ENCODE measurements at regions not wholly inside any gene's neighbourhood (a gene's known extent, or its start where the extent isn't known, plus 50 kb on each side); places are given as distances from the start of the nearest gene placed in this dataset.

DNA sequence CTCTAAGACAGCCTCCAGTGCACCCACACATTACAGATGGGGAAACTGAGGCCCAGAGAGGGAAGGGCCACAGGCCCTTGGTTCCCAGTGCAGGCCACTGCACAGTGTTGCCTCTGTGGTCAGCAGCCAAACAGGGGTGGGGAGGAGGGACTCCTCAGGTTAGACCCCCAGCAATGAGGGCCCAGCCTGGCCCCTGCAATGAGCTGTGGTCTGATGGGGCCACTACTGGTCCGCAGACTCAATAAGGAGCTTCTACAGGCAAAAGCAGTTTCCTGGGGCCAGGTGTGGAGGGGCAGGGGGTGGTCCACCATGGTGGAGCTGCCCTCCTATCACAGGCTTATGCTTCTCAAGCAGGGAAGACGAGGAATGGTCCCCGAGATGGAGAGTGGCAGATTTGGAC, 87.6 kb downstream of the HS1BP3 start:
- Mint-ChIP-seq H3K36me3 (ENCODE audit: low read depth) (no peaks in the 10 kb centered on the region), H3K27ac (no peak overlapping the region), H3K27me3 (ENCODE audit: insufficient read depth) (peaks cover 15% of the 10 kb centered on the region), H3K4me3 (no peak overlapping the region), H3K4me1 (ENCODE audit: low read depth) (no peaks in the 10 kb centered on the region), H3K9me3 (no peaks in the 10 kb centered on the region)
- no peak for DNase-seq (ENCODE audit: low spot score)
- intact Hi-C loops (cut with micrococcal nuclease), result no loop called here

DNA sequence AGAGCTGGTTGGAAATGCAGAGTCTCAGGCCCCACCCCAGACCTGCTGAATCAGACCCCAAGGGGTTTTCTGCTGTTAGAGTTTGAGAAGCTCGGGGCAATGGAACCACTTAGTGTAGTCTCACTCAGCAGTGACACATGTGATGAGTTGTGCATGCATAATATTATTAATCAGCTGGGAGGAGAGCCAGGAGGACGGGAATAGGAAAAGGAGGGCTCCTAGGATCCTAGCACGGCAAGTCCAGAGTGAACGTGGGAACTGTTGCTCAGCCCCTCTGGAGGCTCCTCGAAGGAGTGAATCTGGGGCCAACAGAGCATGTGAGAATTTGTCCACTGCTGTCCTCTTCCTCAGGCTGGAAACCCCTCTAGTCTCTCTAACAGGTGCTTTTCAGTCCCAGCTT, 87.1 kb downstream of the HS1BP3 start:
- no peak for DNase-seq (ENCODE audit: low spot score)
- no peaks in the 10 kb centered on the region for H3K36me3 Mint-ChIP-seq (ENCODE audit: low read depth)
- H3K4me1 Mint-ChIP-seq (ENCODE audit: low read depth), result no peaks in the 10 kb centered on the region
- peaks cover 15% of the 10 kb centered on the region for H3K27me3 Mint-ChIP-seq (ENCODE audit: insufficient read depth)
- H3K4me3 Mint-ChIP-seq, result no peak overlapping the region
- H3K9me3 Mint-ChIP-seq, result no peaks in the 10 kb centered on the region
- no peak overlapping the region for H3K27ac Mint-ChIP-seq
- intact Hi-C loops (cut with micrococcal nuclease), result no loop called here

DNA sequence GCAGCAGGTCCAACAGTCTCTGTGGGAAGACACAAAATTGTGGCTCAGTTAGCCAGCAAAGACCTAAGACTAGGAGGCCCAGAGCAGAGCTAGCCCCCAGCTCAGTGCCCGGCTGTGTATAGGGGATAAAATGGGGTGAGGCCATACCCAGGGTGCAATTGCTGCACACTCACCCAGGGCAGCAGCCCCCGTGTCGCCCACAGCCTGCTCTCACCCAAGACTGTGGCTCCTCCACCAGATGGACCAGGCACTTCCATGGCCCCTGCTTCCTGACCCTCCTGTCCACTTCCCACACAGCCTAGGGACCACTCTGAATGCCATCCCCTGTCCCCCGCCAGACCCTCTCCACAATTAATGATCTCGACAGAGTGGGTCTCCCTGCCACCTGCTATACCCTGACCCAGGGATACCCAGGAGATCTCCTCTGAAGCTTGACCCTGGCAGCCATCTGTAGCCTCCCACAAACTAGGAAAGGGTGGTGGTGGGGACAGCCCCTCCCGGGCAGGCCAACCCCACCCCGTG, 85.7 kb downstream of the HS1BP3 start:
- no peaks in the 10 kb centered on the region for H3K9me3 Mint-ChIP-seq
- H3K27me3 Mint-ChIP-seq (ENCODE audit: insufficient read depth), result peaks cover 15% of the 10 kb centered on the region
- intact Hi-C loops (cut with micrococcal nuclease), result no loop called here
- no peaks in the 10 kb centered on the region for H3K36me3 Mint-ChIP-seq (ENCODE audit: low read depth)
- H3K27ac Mint-ChIP-seq, result no peak overlapping the region
- no peak for DNase-seq (ENCODE audit: low spot score)
- no peaks in the 10 kb centered on the region for H3K4me1 Mint-ChIP-seq (ENCODE audit: low read depth)
- H3K4me3 Mint-ChIP-seq, result no peak overlapping the region

DNA sequence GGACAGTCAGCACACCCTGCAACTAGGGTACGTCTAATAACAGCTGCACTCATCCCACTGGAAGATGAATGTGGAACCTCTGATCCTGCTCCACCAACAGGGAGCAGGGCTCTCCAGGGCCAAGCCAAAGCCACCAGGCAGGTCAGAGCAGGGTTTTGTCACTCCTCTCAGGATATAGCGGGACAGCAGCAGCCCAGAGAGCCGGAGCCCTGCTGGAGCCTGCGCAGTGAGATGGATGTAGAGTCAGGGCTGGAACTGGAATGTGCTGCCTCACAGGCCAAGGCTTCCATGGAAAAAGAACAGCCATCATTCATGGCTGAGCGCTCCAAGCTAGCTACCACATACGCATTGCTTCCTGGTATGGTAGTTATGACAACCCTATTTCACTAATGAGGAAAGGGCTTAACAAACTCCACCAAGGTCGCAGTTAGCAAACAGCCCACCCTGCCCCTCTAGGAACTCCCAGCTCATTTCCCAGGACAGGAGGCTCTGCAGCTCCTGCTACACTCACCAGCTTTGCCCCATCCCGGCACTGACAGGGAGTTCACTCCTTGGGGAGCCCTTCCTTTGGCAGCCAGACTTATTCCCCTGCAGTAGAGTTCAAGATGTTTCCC, 85.2 kb downstream of the HS1BP3 start:
- H3K4me1 Mint-ChIP-seq (ENCODE audit: low read depth), result no peaks in the 10 kb centered on the region
- H3K36me3 Mint-ChIP-seq (ENCODE audit: low read depth), result no peaks in the 10 kb centered on the region
- intact Hi-C loops (cut with micrococcal nuclease), result no loop called here
- no peak for DNase-seq (ENCODE audit: low spot score)
- H3K9me3 Mint-ChIP-seq, result no peaks in the 10 kb centered on the region
- peaks cover 15% of the 10 kb centered on the region for H3K27me3 Mint-ChIP-seq (ENCODE audit: insufficient read depth)
- no peak overlapping the region for H3K4me3 Mint-ChIP-seq
- no peak overlapping the region for H3K27ac Mint-ChIP-seq

DNA sequence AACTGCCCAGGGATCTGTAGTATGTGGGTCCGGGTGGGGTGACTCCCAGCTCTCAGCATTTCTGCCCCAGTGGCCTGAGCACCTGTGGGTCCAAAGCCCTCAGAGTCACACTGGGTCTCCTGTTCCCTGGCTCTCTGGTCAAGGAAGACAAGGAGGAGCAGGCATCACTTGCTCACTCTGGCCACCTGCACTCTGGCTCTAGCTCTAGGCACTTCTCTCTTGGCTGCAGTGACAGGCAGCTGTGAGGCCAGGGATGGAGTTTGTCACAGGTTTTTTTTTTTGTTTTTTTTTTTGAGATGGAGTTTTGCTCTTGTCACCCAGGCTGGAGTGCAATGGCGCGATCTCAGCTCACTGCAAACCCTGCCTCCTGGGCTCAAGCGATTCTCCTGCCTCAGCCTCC, 84.6 kb downstream of the HS1BP3 start:
- Mint-ChIP-seq H3K36me3 (ENCODE audit: low read depth) (no peaks in the 10 kb centered on the region), H3K4me1 (ENCODE audit: low read depth) (no peaks in the 10 kb centered on the region), H3K27me3 (ENCODE audit: insufficient read depth) (peaks cover 12% of the 10 kb centered on the region), H3K27ac (no peak overlapping the region), H3K4me3 (no peak overlapping the region), H3K9me3 (no peaks in the 10 kb centered on the region)
- no peak for DNase-seq (ENCODE audit: low spot score)
- intact Hi-C loops (cut with micrococcal nuclease), result no loop called here

DNA sequence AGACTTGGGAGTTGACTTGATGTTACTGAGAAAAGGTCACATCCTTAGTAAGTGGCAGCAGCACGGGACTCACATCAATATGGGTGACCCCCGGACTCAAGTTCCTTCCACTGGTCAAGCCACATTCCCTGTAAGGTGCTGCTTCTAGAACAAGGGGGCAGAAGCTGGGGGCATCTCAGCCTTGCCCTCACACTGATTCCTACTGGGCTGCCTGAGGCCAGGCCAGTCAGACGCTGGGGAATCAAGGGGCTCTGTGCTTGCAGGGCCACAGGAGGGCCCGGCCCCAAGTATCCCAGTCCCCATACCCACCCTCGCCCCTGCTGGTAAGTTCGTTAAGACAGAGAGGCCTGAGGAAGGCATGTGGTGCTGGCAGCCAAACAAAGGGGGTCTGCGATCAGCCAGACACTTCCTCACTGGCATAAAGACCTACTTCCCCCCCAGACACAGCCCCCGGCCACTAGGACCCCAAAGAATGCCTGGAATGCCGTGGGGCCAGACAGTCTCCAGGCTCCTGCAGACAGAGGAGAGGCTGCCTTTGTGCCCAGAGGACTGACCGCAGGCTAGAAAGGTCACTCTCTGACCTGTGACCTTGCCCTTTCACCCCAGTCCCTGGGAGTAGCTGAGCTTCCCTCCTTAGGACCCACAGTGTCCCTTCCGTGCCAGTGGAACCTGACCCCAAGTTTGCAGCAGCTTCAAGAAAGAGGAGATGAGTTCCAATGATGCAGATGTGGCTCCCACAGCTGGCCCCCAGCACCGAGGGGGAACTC, 83.6 kb downstream of the HS1BP3 start:
- Mint-ChIP-seq H3K4me3 (no peak overlapping the region), H3K36me3 (ENCODE audit: low read depth) (no peaks in the 10 kb centered on the region), H3K9me3 (no peaks in the 10 kb centered on the region), H3K4me1 (ENCODE audit: low read depth) (peaks cover 8% of the 10 kb centered on the region), H3K27me3 (ENCODE audit: insufficient read depth) (peaks cover 10% of the 10 kb centered on the region), H3K27ac (no peak overlapping the region)
- DNase-seq (ENCODE audit: low spot score), result no peak
- intact Hi-C loops (cut with micrococcal nuclease), result no loop called here
